HCT116 (cell line): ENCODE measurements at regions not wholly inside any gene's neighbourhood (a gene's known extent, or its start where the extent isn't known, plus 50 kb on each side); places are given as distances from the start of the nearest gene placed in this dataset.

Experiments
- POLR2A ChIP-seq: IDR thresholded peaks from 2 replicates; pipeline ENCODE4 v1.7.0; 2011; ENCODE audit warnings: borderline replicate concordance; ENCODE audit not compliant: insufficient read depth, insufficient read length; ENCODE audit errors: extremely low read depth
- SRF ChIP-seq: IDR thresholded peaks from 2 replicates; pipeline ENCODE4 v1.6.1; 2012; ENCODE audit warnings: low read depth

DNA sequence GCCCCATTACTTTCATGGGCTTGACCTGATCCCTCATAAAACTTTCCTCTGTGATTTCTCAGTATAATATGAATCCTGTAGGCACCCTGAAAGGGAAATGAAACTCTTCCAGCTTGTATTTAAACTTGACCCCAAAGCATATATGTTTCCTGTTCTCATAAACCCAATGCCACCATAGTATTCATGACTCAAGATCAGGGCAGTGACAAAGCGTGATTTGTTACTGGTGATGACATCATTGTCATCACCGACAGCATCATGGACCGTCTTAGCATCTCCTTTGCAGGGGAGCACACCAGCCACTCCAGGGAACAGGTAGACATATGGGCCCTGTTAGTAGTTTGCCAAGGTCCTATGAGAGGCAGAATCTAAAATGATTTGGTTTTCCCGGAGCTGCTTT is 741.2 kb downstream of the NR2F2 start:
- TF ChIP-seq SRF (no peak), POLR2A (no peak)
